H1 (cell line): ENCODE measurements at regions not wholly inside any gene's neighbourhood (a gene's known extent, or its start where the extent isn't known, plus 50 kb on each side); places are given as distances from the start of the nearest gene placed in this dataset.

ENCODE experiments used
- CBX5 ChIP-seq: fragments of 300-800, 300-1000 bp; sonication (generic); IDR thresholded peaks from 2 replicates; pipeline ENCODE4 v1.7.1; 2016; ENCODE audit warnings: antibody characterized with exemption, low read length, low read depth
- CEBPB ChIP-seq: IDR thresholded peaks from 2 replicates; pipeline ENCODE4 v1.6.1; 2012; ENCODE audit warnings: low read depth, low read length
- CTCF ChIP-seq, 3 experiments: IDR thresholded peaks; 1 replicate in 2 of 3; 2 replicates in 1 of 3; pipeline versions ENCODE4 v1.5.1 to v1.6.1; 2011; ENCODE audit warnings: low read length in 3 of 3, mild to moderate bottlenecking in 3 of 3, inconsistent platforms in 2 of 3, low read depth in 1 of 3, moderate library complexity in 1 of 3; ENCODE audit not compliant: insufficient read depth in 1 of 3; ENCODE audit errors: control extremely low read depth in 1 of 3
- EZH2 ChIP-seq: fragments of 200-600 bp; sonication (generic); IDR thresholded peaks from 2 replicates; pipeline ENCODE4 v1.7.1; 2012; ENCODE audit warnings: low read depth, mild to moderate bottlenecking, moderate library complexity, low read length, inconsistent platforms; ENCODE audit not compliant: severe bottlenecking
- GTF2F1 ChIP-seq: IDR thresholded peaks from 2 replicates; pipeline ENCODE4 v1.6.1; 2012; ENCODE audit warnings: low read depth, low read length, improper control_type of control experiment, borderline replicate concordance
- JUN ChIP-seq: IDR thresholded peaks from 2 replicates; pipeline ENCODE4 v1.6.1; 2011; ENCODE audit warnings: low read depth, mild to moderate bottlenecking, improper control_type of control experiment, low read length
- RFX5 ChIP-seq: IDR thresholded peaks from 2 replicates; pipeline ENCODE4 v1.6.1; 2011; ENCODE audit warnings: low read depth, low read length, improper control_type of control experiment, borderline replicate concordance
- YY1 ChIP-seq: IDR thresholded peaks from 2 replicates; pipeline ENCODE4 v1.6.1; 2011; ENCODE audit warnings: low read depth, mild to moderate bottlenecking, low read length
- TF ChIP-seq, protein P1 (sequence below): IDR thresholded peaks from 2 replicates; pipeline ENCODE4 v1.6.1; 2011; ENCODE audit warnings: low read depth, mild to moderate bottlenecking, low read length; ENCODE audit not compliant: insufficient read depth

GRCh38 chr11:110860461-110860860 is 148.2 kb upstream of the ARHGAP20 start:
- no peak for TF ChIP-seq CBX5
- TF ChIP-seq CEBPB: no peak
- no peak for TF ChIP-seq YY1
- TF ChIP-seq GTF2F1: no peak
- TF ChIP-seq, protein P1, sequence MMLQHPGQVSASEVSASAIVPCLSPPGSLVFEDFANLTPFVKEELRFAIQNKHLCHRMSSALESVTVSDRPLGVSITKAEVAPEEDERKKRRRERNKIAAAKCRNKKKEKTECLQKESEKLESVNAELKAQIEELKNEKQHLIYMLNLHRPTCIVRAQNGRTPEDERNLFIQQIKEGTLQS: no peak
- no peak for TF ChIP-seq CTCF (IDR thresholded peaks at IDR 0.05; ENCODE audit: control extremely low read depth in 1 of 3, insufficient read depth in 1 of 3, low read depth in 1 of 3, low read length in 3 of 3)
- TF ChIP-seq EZH2: no peak
- TF ChIP-seq RFX5: no peak
- no peak for TF ChIP-seq JUN
